Kidney epithelial cell (primary cell): ENCODE measurements at regions not wholly inside any gene's neighbourhood (a gene's known extent, or its start where the extent isn't known, plus 50 kb on each side); places are given as distances from the start of the nearest gene placed in this dataset.
"Not testable (repeated sequence)": the region's sequence is repeated elsewhere in the genome, so short reads cannot be mapped to it uniquely, and the experiment has no call there.

Source experiments
- DNase-seq: peaks from one replicate; pipeline ENCODE4 v3.0.0-alpha.2; 2010; ENCODE audit warnings: low read depth
- H3K27me3 ChIP-seq: 2 replicates; pipeline ENCODE4 v1.6.0; 2011; ENCODE audit warnings: low read length; ENCODE audit not compliant: control insufficient read depth, insufficient read depth
- H3K36me3 ChIP-seq: 2 replicates; pipeline ENCODE4 v1.5.1; 2011; ENCODE audit warnings: low read length; ENCODE audit not compliant: control insufficient read depth, insufficient read depth
- H3K4me3 ChIP-seq: 2 replicates; pipeline ENCODE4 v1.5.1; 2011; ENCODE audit warnings: low read depth, mild to moderate bottlenecking, control low read depth, low read length
- CTCF ChIP-seq: IDR thresholded peaks from 2 replicates; pipeline ENCODE4 v1.5.1; 2011; ENCODE audit warnings: mild to moderate bottlenecking, moderate library complexity, low read length, control low read depth, inconsistent platforms; ENCODE audit not compliant: insufficient read depth, poor library complexity, severe bottlenecking

- DNase-seq = no peak
- no peaks in the 10 kb centered on the region for H3K27me3 ChIP-seq
- no peak overlapping the region for H3K4me3 ChIP-seq
- no peak for TF ChIP-seq CTCF
- H3K36me3 ChIP-seq = no peaks in the 10 kb centered on the region
Observed at GRCh38 chr2:75998451-75998850, 287.7 kb upstream of the GCFC2 start.

- TF ChIP-seq CTCF = no peak
- Histone ChIP-seq H3K4me3 (no peak overlapping the region), H3K36me3 (no peaks in the 10 kb centered on the region), H3K27me3 (no peaks in the 10 kb centered on the region)
- DNase-seq = no peak
Observed at GRCh38 chr2:75994759-75995158, 284.0 kb upstream of the GCFC2 start.

GRCh38 chr2:75988622-75989021 is 277.9 kb upstream of the GCFC2 start:
- H3K36me3 ChIP-seq, H3K27me3 ChIP-seq, H3K4me3 ChIP-seq, DNase-seq: not testable (repeated sequence)

- Histone ChIP-seq H3K27me3 (no peaks in the 10 kb centered on the region), H3K36me3 (no peaks in the 10 kb centered on the region), H3K4me3 (no peak overlapping the region)
- TF ChIP-seq CTCF = no peak
- no peak for DNase-seq
Observed at GRCh38 chr2:75986617-75987016, 275.9 kb upstream of the GCFC2 start.

GRCh38 chr2:75982719-75983118 is 272.0 kb upstream of the GCFC2 start:
- no peak for DNase-seq
- H3K4me3 ChIP-seq = no peak overlapping the region
- no peak for TF ChIP-seq CTCF
- H3K36me3 ChIP-seq = no peaks in the 10 kb centered on the region
- no peaks in the 10 kb centered on the region for H3K27me3 ChIP-seq

- Histone ChIP-seq H3K4me3 (no peak overlapping the region), H3K36me3 (no peaks in the 10 kb centered on the region), H3K27me3 (no peaks in the 10 kb centered on the region)
- no peak for DNase-seq
- no peak for TF ChIP-seq CTCF
Observed at GRCh38 chr2:75964646-75965045, 253.9 kb upstream of the GCFC2 start.

GRCh38 chr2:75960472-75961009 is 249.8 kb upstream of the GCFC2 start:
- no peaks in the 10 kb centered on the region for H3K27me3 ChIP-seq
- no peaks in the 10 kb centered on the region for H3K36me3 ChIP-seq
- no peak for TF ChIP-seq CTCF
- no peak overlapping the region for H3K4me3 ChIP-seq
- no peak for DNase-seq
